Activated CD8-positive, alpha-beta memory T cell treated with anti-CD3 and anti-CD28 coated beads, Interleukin-2, amount 50 U/mL, for 4 hours (primary cell): ENCODE measurements at regions not wholly inside any gene's neighbourhood (a gene's known extent, or its start where the extent isn't known, plus 50 kb on each side); places are given as distances from the start of the nearest gene placed in this dataset.
"Not testable (repeated sequence)": the region's sequence is repeated elsewhere in the genome, so short reads cannot be mapped to it uniquely, and the experiment has no call there.

Source experiments
- DNase-seq: peaks from one replicate; pipeline ENCODE4 v3.0.0-alpha.2; 2020

GRCh38 chr11:109954534-109954933 is 138.7 kb upstream of the ZC3H12C start:
- DNase-seq = no peak

GRCh38 chr11:109956124-109956793 is 136.9 kb upstream of the ZC3H12C start:
- DNase-seq = no peak

GRCh38 chr11:109957000-109957399 is 136.2 kb upstream of the ZC3H12C start:
- no peak for DNase-seq

GRCh38 chr11:109957601-109958000 is 135.6 kb upstream of the ZC3H12C start:
- no peak for DNase-seq

- no peak for DNase-seq
These were observed 134.9 kb upstream of the ZC3H12C start for GRCh38 chr11:109958131-109958820.

GRCh38 chr11:109958821-109959166 is 134.4 kb upstream of the ZC3H12C start:
- DNase-seq = no peak

- no peak for DNase-seq
These were observed 132.4 kb upstream of the ZC3H12C start for GRCh38 chr11:109960831-109961230.

- DNase-seq = no peak
These were observed 131.9 kb upstream of the ZC3H12C start for GRCh38 chr11:109961261-109961660.

- no peak for DNase-seq
These were observed 130.1 kb upstream of the ZC3H12C start for GRCh38 chr11:109963101-109963500.

- DNase-seq = no peak
These were observed 128.7 kb upstream of the ZC3H12C start for GRCh38 chr11:109964487-109964886.

GRCh38 chr11:109965445-109965844 is 127.7 kb upstream of the ZC3H12C start:
- DNase-seq = not testable (repeated sequence)

- DNase-seq = not testable (repeated sequence)
These were observed 127.3 kb upstream of the ZC3H12C start for GRCh38 chr11:109965926-109966325.

GRCh38 chr11:109967136-109967535 is 126.1 kb upstream of the ZC3H12C start:
- DNase-seq = not testable (repeated sequence)

GRCh38 chr11:109968299-109968698 is 124.9 kb upstream of the ZC3H12C start:
- no peak for DNase-seq

GRCh38 chr11:109968781-109969180 is 124.4 kb upstream of the ZC3H12C start:
- DNase-seq = no peak

GRCh38 chr11:109970516-109971183 is 122.5 kb upstream of the ZC3H12C start:
- no peak for DNase-seq

- no peak for DNase-seq
These were observed 122.0 kb upstream of the ZC3H12C start for GRCh38 chr11:109971184-109971523.

GRCh38 chr11:109972181-109972715 is 120.9 kb upstream of the ZC3H12C start:
- no peak for DNase-seq

- no peak for DNase-seq
These were observed 120.3 kb upstream of the ZC3H12C start for GRCh38 chr11:109972939-109973338.

GRCh38 chr11:109973486-109973885 is 119.7 kb upstream of the ZC3H12C start:
- no peak for DNase-seq

GRCh38 chr11:109974523-109974922 is 118.7 kb upstream of the ZC3H12C start:
- DNase-seq = no peak

GRCh38 chr11:109978895-109979294 is 114.3 kb upstream of the ZC3H12C start:
- no peak for DNase-seq

GRCh38 chr11:109981031-109981636 is 112.1 kb upstream of the ZC3H12C start:
- no peak for DNase-seq

GRCh38 chr11:109983358-109983757 is 109.8 kb upstream of the ZC3H12C start:
- DNase-seq = no peak
